ENCODE measurements at regions not wholly inside any gene's neighbourhood (a gene's known extent, or its start where the extent isn't known, plus 50 kb on each side); places are given as distances from the start of the nearest gene placed in this dataset.
A peak's percentile ranks its signal among the peaks of the same experiment; 100 is the strongest.

DNA sequence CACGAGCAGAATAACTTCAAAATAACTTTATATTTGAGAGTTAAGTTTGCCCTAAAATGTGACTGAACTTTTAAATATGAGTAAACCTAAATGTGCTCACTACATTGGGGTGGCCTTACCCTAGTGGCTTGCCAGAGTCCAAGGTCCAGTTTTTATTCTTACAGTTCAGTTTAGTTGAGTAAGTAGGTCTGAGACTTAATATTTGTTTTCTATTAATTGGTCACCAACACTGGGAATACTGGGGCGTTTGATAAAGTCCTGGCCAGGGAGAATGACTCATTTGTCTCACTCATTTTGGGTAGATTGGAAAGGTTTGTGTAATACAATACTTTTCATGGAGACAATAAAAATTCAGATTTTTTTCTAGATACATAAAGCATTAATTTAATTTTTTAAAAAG, 127.8 kb upstream of the SPATA13 start:
- Histone ChIP-seq H3K36me3 (ENCODE audit: control insufficient read depth in 3 of 3, insufficient read depth in 2 of 3, low read depth in 1 of 3, low read length in 3 of 3) (no peaks in the 10 kb centered on the region), H3K4me3 (ENCODE audit: low read depth in 1 of 3, low read length in 3 of 3) (no peak overlapping the region), H3K27ac (ENCODE audit: low read depth in 1 of 3, low read length in 2 of 3) (no peak overlapping the region), H3K27me3 (ENCODE audit: control insufficient read depth in 3 of 3, insufficient read depth in 3 of 3, low read length in 3 of 3) (no peaks in the 10 kb centered on the region), H3K4me1 (ENCODE audit: control insufficient read depth in 3 of 3, insufficient read depth in 2 of 3, low read depth in 1 of 3, low read length in 2 of 3) (peaks cover 0 to 10% (median 0%) of the 10 kb centered on the region in 3 donors), H3K9me3 (ENCODE audit: control insufficient read depth in 2 of 2, insufficient read depth in 1 of 2, low read depth in 1 of 2, low read length in 1 of 2) (no peaks in the 10 kb centered on the region)
- DNase-seq (no peak), FAIRE-seq (no peak)
- WGBS, 3 donors, result 46 to 58% (median 51%) methylated on average over 2 of the region's 2 CpGs

DNA sequence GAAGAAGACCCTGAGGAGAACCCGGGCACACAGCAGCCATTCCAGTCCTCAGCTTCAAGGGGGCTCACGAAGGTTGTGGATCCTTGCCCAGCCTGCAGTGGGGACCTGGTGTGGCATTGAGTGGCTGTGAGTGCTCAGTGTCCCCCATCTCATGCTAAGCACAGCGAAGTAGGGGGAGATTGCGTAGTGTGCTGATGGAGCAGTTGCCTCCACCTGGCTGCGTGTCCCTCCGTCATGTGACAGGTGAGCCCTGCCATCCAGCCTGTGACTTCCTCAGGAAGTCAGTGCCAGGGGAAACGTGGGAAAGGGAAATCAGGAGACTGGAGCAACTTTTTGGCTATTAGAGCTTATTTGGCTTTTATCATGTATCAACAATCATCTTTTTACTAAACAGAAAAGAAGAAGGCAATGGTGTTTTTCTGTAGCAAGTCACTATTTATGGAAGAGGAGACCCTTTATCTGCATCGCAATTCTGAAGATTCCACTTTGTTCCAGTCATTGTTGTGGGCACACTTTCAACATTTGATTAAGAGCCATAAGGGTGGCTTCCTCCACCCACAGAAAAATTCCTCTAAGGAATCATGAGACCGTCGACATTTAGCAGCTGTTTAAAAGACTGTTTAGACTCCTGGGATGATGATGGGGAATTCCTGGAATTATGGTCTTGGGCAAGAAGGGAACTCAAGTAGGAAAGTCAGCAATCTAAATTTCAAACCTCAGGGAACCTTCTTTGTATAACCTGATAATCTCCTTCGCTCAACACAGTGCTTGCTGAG, 126.8 kb upstream of the SPATA13 start:
- no peaks in the 10 kb centered on the region for H3K27me3 ChIP-seq (ENCODE audit: control insufficient read depth in 3 of 3, insufficient read depth in 3 of 3, low read length in 3 of 3)
- H3K4me3 ChIP-seq (ENCODE audit: low read depth in 1 of 3, low read length in 3 of 3), result no peak overlapping the region
- peak overlapping the region in 1 of 3 donors; percentile 61 for H3K27ac ChIP-seq (ENCODE audit: low read depth in 1 of 3, low read length in 2 of 3)
- FAIRE-seq, result no peak
- no peaks in the 10 kb centered on the region for H3K36me3 ChIP-seq (ENCODE audit: control insufficient read depth in 3 of 3, insufficient read depth in 2 of 3, low read depth in 1 of 3, low read length in 3 of 3)
- DNase-seq, result no peak
- 64 to 81% (median 69%) methylated on average over 11 of the region's 11 CpGs for WGBS, 3 donors
- no peaks in the 10 kb centered on the region for H3K9me3 ChIP-seq (ENCODE audit: control insufficient read depth in 2 of 2, insufficient read depth in 1 of 2, low read depth in 1 of 2, low read length in 1 of 2)
- peaks cover 0 to 10% (median 1%) of the 10 kb centered on the region in 3 donors for H3K4me1 ChIP-seq (ENCODE audit: control insufficient read depth in 3 of 3, insufficient read depth in 2 of 3, low read depth in 1 of 3, low read length in 2 of 3)

GRCh38 chr13:24035411-24035810, 125.1 kb upstream of the SPATA13 start:
- H3K27me3 ChIP-seq (ENCODE audit: control insufficient read depth in 3 of 3, insufficient read depth in 3 of 3, low read length in 3 of 3), result no peaks in the 10 kb centered on the region
- 75 to 89% (median 78%) methylated on average over 5 of the region's 5 CpGs for WGBS, 3 donors
- FAIRE-seq, result no peak
- H3K36me3 ChIP-seq (ENCODE audit: control insufficient read depth in 3 of 3, insufficient read depth in 2 of 3, low read depth in 1 of 3, low read length in 3 of 3), result no peaks in the 10 kb centered on the region
- no peaks in the 10 kb centered on the region for H3K9me3 ChIP-seq (ENCODE audit: control insufficient read depth in 2 of 2, insufficient read depth in 1 of 2, low read depth in 1 of 2, low read length in 1 of 2)
- no peak overlapping the region for H3K27ac ChIP-seq (ENCODE audit: low read depth in 1 of 3, low read length in 2 of 3)
- no peak overlapping the region for H3K4me3 ChIP-seq (ENCODE audit: low read depth in 1 of 3, low read length in 3 of 3)
- peaks cover 0 to 14% (median 6%) of the 10 kb centered on the region in 3 donors for H3K4me1 ChIP-seq (ENCODE audit: control insufficient read depth in 3 of 3, insufficient read depth in 2 of 3, low read depth in 1 of 3, low read length in 2 of 3)
- DNase-seq, result no peak

- 69 to 80% (median 75%) methylated on average over 2 of the region's 2 CpGs for WGBS, 3 donors
Observed at GRCh38 chr13:24036115-24036514, 124.4 kb upstream of the SPATA13 start.

GRCh38 chr13:24038405-24038804, 122.1 kb upstream of the SPATA13 start:
- 43 to 66% (median 61%) methylated on average over 9 of the region's 9 CpGs for WGBS, 3 donors
- FAIRE-seq (no peak), DNase-seq (no peak)
- H3K27me3 ChIP-seq (ENCODE audit: control insufficient read depth in 3 of 3, insufficient read depth in 3 of 3, low read length in 3 of 3), result no peaks in the 10 kb centered on the region
- no peak overlapping the region for H3K4me3 ChIP-seq (ENCODE audit: low read depth in 1 of 3, low read length in 3 of 3)
- H3K4me1 ChIP-seq (ENCODE audit: control insufficient read depth in 3 of 3, insufficient read depth in 2 of 3, low read depth in 1 of 3, low read length in 2 of 3), result peaks cover 0 to 6% (median 5%) of the 10 kb centered on the region in 3 donors
- H3K36me3 ChIP-seq (ENCODE audit: control insufficient read depth in 3 of 3, insufficient read depth in 2 of 3, low read depth in 1 of 3, low read length in 3 of 3), result no peaks in the 10 kb centered on the region
- peak overlapping the region in 2 of 3 donors; percentile 45 to 61 for H3K27ac ChIP-seq (ENCODE audit: low read depth in 1 of 3, low read length in 2 of 3)
- no peaks in the 10 kb centered on the region for H3K9me3 ChIP-seq (ENCODE audit: control insufficient read depth in 2 of 2, insufficient read depth in 1 of 2, low read depth in 1 of 2, low read length in 1 of 2)

More at GRCh38 chr13:24036115-24036514, 124.4 kb upstream of the SPATA13 start:
- Histone ChIP-seq H3K36me3 (ENCODE audit: control insufficient read depth in 3 of 3, insufficient read depth in 2 of 3, low read depth in 1 of 3, low read length in 3 of 3) (no peaks in the 10 kb centered on the region), H3K4me1 (ENCODE audit: control insufficient read depth in 3 of 3, insufficient read depth in 2 of 3, low read depth in 1 of 3, low read length in 2 of 3) (peaks cover 0 to 14% (median 6%) of the 10 kb centered on the region in 3 donors), H3K27me3 (ENCODE audit: control insufficient read depth in 3 of 3, insufficient read depth in 3 of 3, low read length in 3 of 3) (no peaks in the 10 kb centered on the region), H3K4me3 (ENCODE audit: low read depth in 1 of 3, low read length in 3 of 3) (no peak overlapping the region), H3K9me3 (ENCODE audit: control insufficient read depth in 2 of 2, insufficient read depth in 1 of 2, low read depth in 1 of 2, low read length in 1 of 2) (no peaks in the 10 kb centered on the region), H3K27ac (ENCODE audit: low read depth in 1 of 3, low read length in 2 of 3) (no peak overlapping the region)
- DNase-seq (no peak), FAIRE-seq (no peak)

DNA sequence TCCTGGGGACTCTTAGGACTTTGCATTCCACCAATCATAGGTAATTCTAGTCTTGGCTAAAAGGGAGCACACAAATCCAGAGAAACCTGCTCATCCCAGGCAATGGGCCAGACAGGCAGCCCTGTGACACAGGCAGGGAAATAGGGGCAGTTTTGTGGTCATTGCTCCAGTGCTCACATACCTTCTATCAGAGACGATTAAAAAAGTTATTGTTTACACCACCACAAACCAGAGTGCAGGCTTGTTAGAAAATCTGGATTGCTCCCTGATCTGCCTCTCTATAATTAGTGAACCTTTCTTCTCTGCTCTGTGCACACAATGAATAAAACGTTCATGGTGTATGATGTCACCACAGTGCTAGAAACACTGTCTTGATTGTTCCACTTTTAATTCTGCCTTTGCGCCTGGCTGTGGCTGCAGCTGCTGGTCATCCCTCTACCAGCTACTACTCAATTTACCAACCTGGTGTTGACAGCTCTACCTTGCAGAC, 121.6 kb upstream of the SPATA13 start:
- DNase-seq (no peak), FAIRE-seq (no peak)
- Histone ChIP-seq H3K4me3 (ENCODE audit: low read depth in 1 of 3, low read length in 3 of 3) (no peak overlapping the region), H3K4me1 (ENCODE audit: control insufficient read depth in 3 of 3, insufficient read depth in 2 of 3, low read depth in 1 of 3, low read length in 2 of 3) (peaks cover 0 to 6% (median 4%) of the 10 kb centered on the region in 3 donors), H3K9me3 (ENCODE audit: control insufficient read depth in 2 of 2, insufficient read depth in 1 of 2, low read depth in 1 of 2, low read length in 1 of 2) (no peaks in the 10 kb centered on the region), H3K36me3 (ENCODE audit: control insufficient read depth in 3 of 3, insufficient read depth in 2 of 3, low read depth in 1 of 3, low read length in 3 of 3) (no peaks in the 10 kb centered on the region), H3K27me3 (ENCODE audit: control insufficient read depth in 3 of 3, insufficient read depth in 3 of 3, low read length in 3 of 3) (no peaks in the 10 kb centered on the region), H3K27ac (ENCODE audit: low read depth in 1 of 3, low read length in 2 of 3) (peak overlapping the region in 2 of 3 donors; percentile 45 to 61)
- 15 to 27% (median 22%) methylated on average over 3 of the region's 3 CpGs for WGBS, 3 donors

- Histone ChIP-seq H3K9me3 (ENCODE audit: control insufficient read depth in 2 of 2, insufficient read depth in 1 of 2, low read depth in 1 of 2, low read length in 1 of 2) (no peaks in the 10 kb centered on the region), H3K4me1 (ENCODE audit: control insufficient read depth in 3 of 3, insufficient read depth in 2 of 3, low read depth in 1 of 3, low read length in 2 of 3) (peaks cover 0 to 6% (median 4%) of the 10 kb centered on the region in 3 donors), H3K36me3 (ENCODE audit: control insufficient read depth in 3 of 3, insufficient read depth in 2 of 3, low read depth in 1 of 3, low read length in 3 of 3) (no peaks in the 10 kb centered on the region), H3K4me3 (ENCODE audit: low read depth in 1 of 3, low read length in 3 of 3) (no peak overlapping the region), H3K27me3 (ENCODE audit: control insufficient read depth in 3 of 3, insufficient read depth in 3 of 3, low read length in 3 of 3) (no peaks in the 10 kb centered on the region), H3K27ac (ENCODE audit: low read depth in 1 of 3, low read length in 2 of 3) (peak overlapping the region in 1 of 3 donors; percentile 39)
- DNase-seq (no peak), FAIRE-seq (no peak)
- 75 to 86% (median 76%) methylated on average over 7 of the region's 7 CpGs for WGBS, 3 donors
Observed at GRCh38 chr13:24039621-24040475, 120.7 kb upstream of the SPATA13 start.

DNA sequence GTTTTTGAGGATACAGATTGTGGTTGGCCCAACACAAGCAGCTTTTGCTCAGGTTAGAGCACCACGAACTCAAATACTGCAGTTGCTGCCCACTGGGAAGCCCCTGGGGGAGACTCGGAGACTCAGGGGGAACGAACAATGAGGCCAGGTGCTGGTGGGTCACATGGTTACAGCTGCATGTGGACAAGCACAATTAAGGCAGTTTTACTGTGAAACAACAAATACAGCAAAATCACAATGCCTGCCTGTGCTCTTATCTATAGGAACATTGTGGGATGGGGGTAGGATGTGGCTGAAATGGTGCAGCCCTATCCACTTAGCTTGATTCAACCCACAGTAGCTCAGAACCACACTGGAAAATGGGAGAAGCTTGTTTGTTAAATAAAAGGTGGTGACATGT, 119.7 kb upstream of the SPATA13 start:
- H3K9me3 ChIP-seq (ENCODE audit: control insufficient read depth in 2 of 2, insufficient read depth in 1 of 2, low read depth in 1 of 2, low read length in 1 of 2), result no peaks in the 10 kb centered on the region
- H3K36me3 ChIP-seq (ENCODE audit: control insufficient read depth in 3 of 3, insufficient read depth in 2 of 3, low read depth in 1 of 3, low read length in 3 of 3), result no peaks in the 10 kb centered on the region
- FAIRE-seq (no peak), DNase-seq (no peak)
- no peak overlapping the region for H3K4me3 ChIP-seq (ENCODE audit: low read depth in 1 of 3, low read length in 3 of 3)
- no peak overlapping the region for H3K27ac ChIP-seq (ENCODE audit: low read depth in 1 of 3, low read length in 2 of 3)
- peaks cover 0 to 6% (median 4%) of the 10 kb centered on the region in 3 donors for H3K4me1 ChIP-seq (ENCODE audit: control insufficient read depth in 3 of 3, insufficient read depth in 2 of 3, low read depth in 1 of 3, low read length in 2 of 3)
- WGBS, 3 donors, result 80 to 87% (median 87%) methylated on average over 3 of the region's 3 CpGs
- no peaks in the 10 kb centered on the region for H3K27me3 ChIP-seq (ENCODE audit: control insufficient read depth in 3 of 3, insufficient read depth in 3 of 3, low read length in 3 of 3)

Data from small intestine (tissue), 7 donors.